ENCODE measurements at regions not wholly inside any gene's neighbourhood (a gene's known extent, or its start where the extent isn't known, plus 50 kb on each side); places are given as distances from the start of the nearest gene placed in this dataset.

GRCh38 chr7:106521541-106521940 lies 139.4 kb downstream of the CCDC71L start:
- H3K79me2 ChIP-seq (ENCODE audit: insufficient read depth, low read length): no peaks in the 10 kb centered on the region
- ChIA-PET POLR2A (no interaction called here), RAD21 (ENCODE audit: low non-redundant PET in 1 of 2, low total read pairs in 2 of 2, uncharacterized antibody in 2 of 2, unreplicated experiment in 2 of 2) (no interaction called here), CTCF (interaction anchor here (1.2 kb wide), 2 partner anchors 343 to 345 kb away, joined by 3 to 7 read pairs; no protein-coding TSS in a partner anchor)
- H3K9me2 ChIP-seq (ENCODE audit: insufficient read depth): no peaks in the 10 kb centered on the region
- H2AFZ ChIP-seq (ENCODE audit: low read depth, low read length, poor library complexity, severe bottlenecking): no peak overlapping the region
- no peak overlapping the region for H3K4me2 ChIP-seq (ENCODE audit: low read length)
- no peak overlapping the region for H3K9ac ChIP-seq (ENCODE audit: low read length)
- H4K20me1 ChIP-seq (ENCODE audit: insufficient read depth): no peaks in the 10 kb centered on the region
- TF ChIP-seq CBX3 (IDR thresholded peaks at IDR 0.05; ENCODE audit: low read depth) (no peak), SP1 (IDR thresholded peaks at IDR 0.05; ENCODE audit: low read depth) (no peak), EGR1 (IDR thresholded peaks at IDR 0.05; ENCODE audit: low read depth) (no peak), ELF1 (IDR thresholded peaks at IDR 0.05; ENCODE audit: borderline replicate concordance, low read depth) (no peak), RAD21 (IDR thresholded peaks at IDR 0.05; ENCODE audit: low read depth) (no peak), POLR2AphosphoS5 (IDR thresholded peaks at IDR 0.05; ENCODE audit: low read depth, low read length) (no peak), MAX (IDR thresholded peaks at IDR 0.05) (no peak), ZNF274 (IDR thresholded peaks at IDR 0.05; ENCODE audit: low read depth, low read length) (no peak), YY1 (IDR thresholded peaks at IDR 0.05; ENCODE audit: extremely low read depth, insufficient replicate concordance, low read depth, low read length) (no peak), REST (IDR thresholded peaks at IDR 0.05; ENCODE audit: low read depth) (no peak), CTCF (IDR thresholded peaks at IDR 0.05 in 2 of 3, conservative IDR thresholded peaks at IDR 0.05 in 1 of 3; ENCODE audit: borderline replicate concordance in 1 of 3, insufficient read depth in 1 of 3, low read depth in 2 of 3, low read length in 2 of 3) (no peak), ZFX (IDR thresholded peaks at IDR 0.05) (no peak), CEBPB (IDR thresholded peaks at IDR 0.05; ENCODE audit: low read depth) (no peak), SRF (IDR thresholded peaks at IDR 0.05; ENCODE audit: low read depth) (no peak), ZBTB33 (IDR thresholded peaks at IDR 0.05; ENCODE audit: extremely low read depth, insufficient replicate concordance, low read length) (no peak), TCF7L2 (IDR thresholded peaks at IDR 0.05; ENCODE audit: borderline replicate concordance, extremely low read depth, insufficient read depth, insufficient read length) (no peak), EZH2 (IDR thresholded peaks at IDR 0.05) (no peak), ATF3 (IDR thresholded peaks at IDR 0.05) (no peak)
- no peaks in the 10 kb centered on the region for H3K36me3 ChIP-seq (ENCODE audit: control insufficient read depth in 1 of 2, insufficient read depth in 2 of 2, low read length in 2 of 2)
- DNase-seq (ENCODE audit: low read depth, low spot score) (no peak), ATAC-seq (peak; percentile 42; the same call in 1 of the 2 replicates)
- no TSS peak for BruUV-seq (replicated peaks)
- peaks cover 0 to 7% of the 10 kb centered on the region in 2 experiments; a peak in 1 of 4 replicates for H3K4me1 ChIP-seq (ENCODE audit: control insufficient read depth in 1 of 2, insufficient read depth in 2 of 2, low read length in 2 of 2)
- no peak overlapping the region for H3K4me3 ChIP-seq (replicated peaks in 1 of 2; ENCODE audit: low read depth in 1 of 2, low read length in 2 of 2)
- H3K9me3 ChIP-seq (ENCODE audit: control insufficient read depth in 1 of 2, insufficient read depth in 1 of 2, low read depth in 1 of 2, low read length in 2 of 2): no peaks in the 10 kb centered on the region
- H3K27ac ChIP-seq (ENCODE audit: low read depth, low read length): no peak overlapping the region
- no peaks in the 10 kb centered on the region for H3K27me3 ChIP-seq (ENCODE audit: insufficient read depth, low read length)
- intact Hi-C loops (cut with micrococcal nuclease): loop anchor here (5.0 kb wide), 1 partner anchor 344 kb away; no protein-coding TSS in a partner anchor

Data from HCT116 (cell line).